Dermis microvascular lymphatic vessel endothelial cell (primary cell): ENCODE measurements at regions not wholly inside any gene's neighbourhood (a gene's known extent, or its start where the extent isn't known, plus 50 kb on each side); places are given as distances from the start of the nearest gene placed in this dataset.

Experiments
- DNase-seq, 2 donors: peaks; one replicate each; pipeline versions ENCODE4 v3.0.0 to v3.0.0-alpha.2; 2010; ENCODE audit warnings: low read depth in 2 of 2

DNA sequence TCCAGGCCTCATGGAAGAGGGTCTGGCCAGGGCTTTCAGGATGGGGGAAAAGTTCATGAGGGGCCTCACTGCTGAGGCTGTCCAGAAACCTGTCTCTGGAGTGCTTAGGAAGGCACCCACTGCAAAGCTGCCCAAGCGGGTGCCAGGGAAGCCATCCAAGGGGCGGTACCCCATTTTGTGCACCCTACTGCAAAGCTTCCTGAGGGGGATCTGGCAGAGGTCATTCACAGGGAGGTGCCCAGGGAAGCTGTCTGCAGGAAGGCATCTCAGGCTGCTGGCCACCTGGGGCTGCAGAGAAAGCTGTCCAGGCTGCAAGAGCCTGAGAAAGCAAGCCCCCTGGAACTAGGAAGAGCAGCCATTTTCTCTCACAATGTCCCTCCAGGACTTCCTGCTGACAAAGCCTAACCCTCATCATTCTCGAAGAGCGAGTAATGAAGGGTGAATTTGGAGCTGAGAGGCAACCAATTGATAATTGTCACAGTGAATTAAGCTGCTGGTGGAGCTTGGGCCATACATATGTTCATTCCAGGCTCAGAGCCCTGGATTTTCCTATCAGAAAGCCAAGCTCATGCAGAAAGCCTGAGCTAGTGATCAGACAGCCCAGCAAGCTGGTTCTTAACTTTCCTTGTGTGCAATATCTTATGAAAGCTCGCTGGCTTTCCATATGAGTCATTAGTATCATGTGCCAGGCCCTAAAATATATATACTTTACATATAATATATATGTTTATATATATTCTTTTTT, 62.2 kb upstream of the SLC22A16 start:
- DNase-seq, result no peak

DNA sequence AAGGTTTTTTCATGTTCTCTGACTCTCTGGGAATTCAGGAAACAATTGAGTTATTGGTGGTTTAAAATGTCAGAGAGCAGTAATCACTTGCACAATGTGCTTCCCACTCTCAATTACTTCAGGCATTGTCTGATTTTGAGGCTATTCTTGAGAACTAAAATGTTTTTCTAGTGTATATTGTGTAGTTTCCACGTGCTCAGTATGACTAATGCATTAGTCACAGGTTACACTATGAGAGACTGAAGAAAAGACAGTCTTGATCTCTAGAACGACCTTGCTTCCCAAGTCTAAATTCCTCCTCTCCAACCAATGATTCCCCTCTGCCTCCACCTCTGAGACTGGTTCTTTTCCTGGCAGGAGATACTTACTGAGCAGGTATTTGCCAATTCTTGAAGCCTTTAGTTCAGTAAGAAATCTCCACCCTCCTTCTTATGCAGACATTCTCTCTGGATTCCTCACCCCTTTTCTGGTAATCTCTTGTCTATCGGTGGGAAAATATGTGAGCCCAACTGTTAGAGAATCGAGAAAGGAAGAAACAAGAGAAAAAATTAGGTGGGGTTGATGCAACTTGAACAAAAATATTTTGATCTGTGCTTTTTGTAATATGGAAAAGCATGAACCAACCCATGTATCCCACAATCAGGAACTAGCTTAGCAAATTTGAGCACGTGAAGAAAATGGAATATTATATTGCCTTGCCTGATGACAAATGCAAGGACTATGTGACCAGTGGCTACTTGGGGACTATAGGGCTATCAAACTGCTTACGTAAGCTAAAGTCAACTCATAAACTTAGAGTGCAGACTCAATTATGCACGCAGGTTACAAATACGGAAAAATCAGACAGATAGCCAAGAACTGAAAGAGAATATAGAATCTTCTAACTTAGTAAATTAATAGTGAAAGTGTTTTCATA, 61.1 kb upstream of the SLC22A16 start:
- peak; percentile 23 to 96 for DNase-seq

GRCh38 chr6:110534731-110535492, 58.5 kb upstream of the SLC22A16 start:
- DNase-seq, result peak in 1 of 2 donors; percentile 45

GRCh38 chr6:110532431-110532830, 56.0 kb upstream of the SLC22A16 start:
- DNase-seq, result no peak

GRCh38 chr6:110530671-110531070, 54.3 kb upstream of the SLC22A16 start:
- DNase-seq, result peak in 1 of 2 donors; percentile 46

DNA sequence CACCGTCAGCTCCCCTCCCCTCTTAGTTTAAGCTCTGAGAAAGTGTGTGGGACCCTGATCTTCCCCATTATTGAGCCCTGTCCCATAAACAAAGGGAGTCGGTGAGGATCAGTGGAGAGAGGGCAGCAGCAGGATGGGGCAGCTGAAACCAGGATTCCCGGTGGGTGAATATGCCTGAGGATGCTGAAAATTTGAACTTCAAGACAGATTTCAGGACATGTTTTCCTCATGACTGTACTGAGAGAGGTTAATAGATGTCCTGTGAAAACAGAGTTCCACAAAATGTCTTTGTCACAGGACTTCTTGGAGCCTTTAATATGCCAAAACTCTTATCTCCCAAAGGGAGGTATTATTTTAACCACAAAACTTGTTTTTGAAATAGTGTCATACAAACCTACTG, 53.5 kb upstream of the SLC22A16 start:
- DNase-seq, result peak in 1 of 2 donors; percentile 12

GRCh38 chr6:110529355-110529754, 52.9 kb upstream of the SLC22A16 start:
- peak; percentile 51 to 94 for DNase-seq

DNA sequence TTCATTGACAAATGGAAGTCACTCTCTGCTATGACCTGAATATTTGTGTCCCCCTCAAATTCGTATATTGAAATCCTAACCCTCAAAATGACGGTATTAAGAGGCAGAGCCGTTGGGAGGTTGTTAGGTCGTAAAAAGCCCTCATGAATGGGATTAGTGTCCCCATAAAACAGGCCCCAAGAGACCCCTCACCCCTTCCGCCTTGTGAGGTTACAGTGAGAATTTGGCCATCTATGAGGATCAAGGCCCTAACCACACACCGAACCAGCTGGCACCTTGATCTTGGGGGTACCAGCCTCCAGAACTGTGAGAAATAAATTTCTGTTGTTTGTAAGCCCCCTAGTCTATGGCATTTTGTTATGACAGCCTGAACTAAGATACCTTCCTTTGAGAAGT, 52.5 kb upstream of the SLC22A16 start:
- no peak for DNase-seq

DNA sequence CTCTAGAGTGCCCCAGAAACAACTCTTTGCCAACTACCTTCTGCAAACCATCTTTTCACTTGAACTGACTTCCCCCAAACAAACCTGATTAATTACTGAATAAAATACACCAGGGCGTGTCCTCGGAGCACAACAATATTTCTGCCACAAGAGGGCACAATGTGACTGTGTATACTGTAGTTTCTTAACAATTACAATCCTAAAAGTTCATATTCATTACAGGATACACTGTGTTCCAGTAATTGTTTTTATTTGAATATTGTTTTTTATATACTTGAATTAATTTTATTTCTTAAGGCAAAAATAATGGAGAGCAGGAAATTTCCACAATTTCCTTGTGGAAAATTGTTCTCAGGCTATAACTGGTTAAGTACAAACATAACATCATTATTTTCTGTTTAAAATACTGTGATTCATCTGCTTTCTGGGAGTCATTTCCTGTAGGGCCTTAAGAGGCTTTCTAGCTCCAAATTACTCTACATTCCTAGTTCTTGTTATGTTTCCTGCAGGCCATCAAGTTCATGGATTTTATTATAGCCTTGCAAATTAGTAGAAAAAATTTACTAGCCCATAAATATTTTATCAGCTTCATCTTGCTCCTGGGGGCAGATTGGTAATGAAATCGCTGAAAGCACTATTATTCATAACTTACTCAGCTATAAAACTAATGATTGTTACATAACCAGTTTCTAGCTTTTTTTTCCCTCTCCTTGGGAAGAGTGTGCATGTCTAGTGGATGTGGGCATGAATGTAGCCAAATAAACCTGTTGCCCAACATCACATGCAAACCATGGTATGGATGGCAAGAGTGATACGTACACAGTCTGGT, 51.9 kb upstream of the SLC22A16 start:
- peak; percentile 65 to 94 for DNase-seq

GRCh38 chr6:110527516-110527915, 51.1 kb upstream of the SLC22A16 start:
- DNase-seq, result peak; percentile 33 to 58

DNA sequence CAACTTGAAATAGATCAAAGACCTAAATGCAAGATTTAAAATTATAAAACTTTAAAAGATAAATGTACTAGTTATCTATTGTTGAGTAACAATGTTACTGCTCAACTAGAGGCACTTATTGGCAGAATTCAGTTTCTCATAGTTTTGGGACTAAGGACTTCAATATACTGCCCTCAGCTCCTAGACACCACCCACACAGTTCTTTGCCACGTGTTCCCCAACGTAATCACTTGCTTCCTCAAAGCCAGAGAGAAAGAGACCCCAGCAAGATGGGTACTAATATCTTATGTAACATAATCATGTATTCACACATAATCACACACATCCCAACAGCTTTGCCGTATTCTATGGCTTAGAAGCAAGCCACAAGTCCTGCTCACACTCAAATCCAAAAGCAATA, 50.3 kb upstream of the SLC22A16 start:
- DNase-seq, result no peak
